Smooth muscle cell (in vitro differentiated cells): ENCODE measurements at regions not wholly inside any gene's neighbourhood (a gene's known extent, or its start where the extent isn't known, plus 50 kb on each side); places are given as distances from the start of the nearest gene placed in this dataset.

Experiments used
- DNase-seq: peaks from one replicate; lab custom pipeline; 2025; ENCODE audit not compliant: unreplicated experiment; lab: John Stamatoyannopoulos, UW
- H2AFZ ChIP-seq: fragments of 200-600 bp; sonication (generic); 2 replicates; pipeline ENCODE4 v1.6.0; 2016; ENCODE audit warnings: antibody characterized with exemption, low read depth, mild to moderate bottlenecking
- H3F3A ChIP-seq: fragments of 200-600 bp; sonication (generic); 2 replicates; pipeline ENCODE4 v1.6.0; 2017; ENCODE audit warnings: antibody characterized with exemption, low read depth
- H3K27ac ChIP-seq: fragments of 200-600 bp; sonication (generic); 2 replicates; pipeline ENCODE4 v1.5.1; 2016; ENCODE audit warnings: low read depth, mild to moderate bottlenecking
- H3K27me3 ChIP-seq: fragments of 200-600 bp; sonication (generic); 2 replicates; pipeline ENCODE4 v1.6.1; 2016; ENCODE audit warnings: low read depth, mild to moderate bottlenecking
- H3K36me3 ChIP-seq: fragments of 200-600 bp; sonication (generic); 2 replicates; pipeline ENCODE4 v1.5.1; 2016; ENCODE audit warnings: low read depth
- H3K4me1 ChIP-seq: fragments of 200-600 bp; sonication (generic); 2 replicates; pipeline ENCODE4 v1.5.1; 2016; ENCODE audit warnings: low read depth
- H3K4me2 ChIP-seq: fragments of 200-600 bp; sonication (generic); 2 replicates; pipeline ENCODE4 v1.6.0; 2016; ENCODE audit warnings: mild to moderate bottlenecking
- H3K4me3 ChIP-seq: fragments of 200-600 bp; sonication (generic); 2 replicates; pipeline ENCODE4 v1.5.1; 2016; ENCODE audit warnings: mild to moderate bottlenecking
- H3K79me2 ChIP-seq: fragments of 200-600 bp; sonication (generic); 2 replicates; pipeline ENCODE4 v1.6.0; 2016; ENCODE audit warnings: low read depth, mild to moderate bottlenecking
- H3K9ac ChIP-seq: fragments of 200-600 bp; sonication (generic); 2 replicates; pipeline ENCODE4 v1.6.0; 2016; ENCODE audit warnings: low read depth
- H3K9me3 ChIP-seq: fragments of 200-600 bp; sonication (generic); replicated peaks from 2 replicates; pipeline ENCODE4 v1.5.1; 2016; ENCODE audit warnings: low read depth
- H4K20me1 ChIP-seq: fragments of 200-600 bp; sonication (generic); 2 replicates; pipeline ENCODE4 v1.6.0; 2016; ENCODE audit warnings: low read depth
- whole genome bisulfite sequencing: methylation state at CpG from one replicate; pipeline ENCODE4 v1.1.7; 2016; ENCODE audit warnings: low lambda C conversion rate; 5-methylcytosine and 5-hydroxymethylcytosine counted together
- TF ChIP-seq, protein P1 (sequence below): fragments of 200-600 bp; sonication (generic); IDR thresholded peaks from 2 replicates; pipeline ENCODE4 v1.5.1; 2017; ENCODE audit warnings: borderline replicate concordance, mild to moderate bottlenecking, antibody characterized with exemption; ENCODE audit not compliant: insufficient read depth, poor library complexity, severe bottlenecking

DNA sequence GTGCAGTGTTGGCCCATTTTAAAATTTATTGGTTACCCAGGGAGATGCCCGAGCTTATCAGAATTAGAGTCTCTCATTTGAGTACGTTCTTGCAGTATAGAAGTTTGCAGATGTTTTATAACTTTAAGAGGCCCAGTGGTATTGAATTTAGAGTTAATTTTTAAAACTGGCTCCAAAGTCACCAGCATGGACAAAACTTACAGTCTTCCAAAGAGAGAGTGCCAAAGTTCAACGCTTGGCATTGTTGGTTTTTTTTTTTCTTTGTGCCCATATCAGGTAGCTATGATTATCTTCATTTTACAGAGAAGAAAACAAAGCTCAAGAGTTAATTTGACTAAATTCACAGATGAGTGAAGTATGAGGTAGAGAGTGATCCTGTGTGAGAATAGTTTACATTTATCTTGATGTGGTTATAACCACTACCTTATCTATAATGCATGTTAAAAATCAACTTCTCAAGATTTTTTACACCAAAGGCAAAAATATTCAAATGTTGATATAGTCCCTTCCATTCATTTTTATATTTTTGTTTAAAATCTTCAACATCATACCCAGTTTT lies 273.7 kb upstream of the DMRT1 start:
- no peaks in the 10 kb centered on the region for H3K79me2 ChIP-seq
- WGBS, result 96% methylated on average over 3 of the region's 3 CpGs
- no peak for DNase-seq

GRCh38 chr9:569296-569695 lies 272.2 kb upstream of the DMRT1 start:
- H3K4me3 ChIP-seq, result no peak overlapping the region
- H3K27me3 ChIP-seq, result no peaks in the 10 kb centered on the region
- H3K4me1 ChIP-seq, result peaks cover 9% of the 10 kb centered on the region
- H3K36me3 ChIP-seq, result no peaks in the 10 kb centered on the region
- TF ChIP-seq, protein P1, sequence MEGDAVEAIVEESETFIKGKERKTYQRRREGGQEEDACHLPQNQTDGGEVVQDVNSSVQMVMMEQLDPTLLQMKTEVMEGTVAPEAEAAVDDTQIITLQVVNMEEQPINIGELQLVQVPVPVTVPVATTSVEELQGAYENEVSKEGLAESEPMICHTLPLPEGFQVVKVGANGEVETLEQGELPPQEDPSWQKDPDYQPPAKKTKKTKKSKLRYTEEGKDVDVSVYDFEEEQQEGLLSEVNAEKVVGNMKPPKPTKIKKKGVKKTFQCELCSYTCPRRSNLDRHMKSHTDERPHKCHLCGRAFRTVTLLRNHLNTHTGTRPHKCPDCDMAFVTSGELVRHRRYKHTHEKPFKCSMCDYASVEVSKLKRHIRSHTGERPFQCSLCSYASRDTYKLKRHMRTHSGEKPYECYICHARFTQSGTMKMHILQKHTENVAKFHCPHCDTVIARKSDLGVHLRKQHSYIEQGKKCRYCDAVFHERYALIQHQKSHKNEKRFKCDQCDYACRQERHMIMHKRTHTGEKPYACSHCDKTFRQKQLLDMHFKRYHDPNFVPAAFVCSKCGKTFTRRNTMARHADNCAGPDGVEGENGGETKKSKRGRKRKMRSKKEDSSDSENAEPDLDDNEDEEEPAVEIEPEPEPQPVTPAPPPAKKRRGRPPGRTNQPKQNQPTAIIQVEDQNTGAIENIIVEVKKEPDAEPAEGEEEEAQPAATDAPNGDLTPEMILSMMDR, result no peak
- H3K27ac ChIP-seq, result no peak overlapping the region
- no peaks in the 10 kb centered on the region for H3K79me2 ChIP-seq
- no peak overlapping the region for H3K9ac ChIP-seq
- 94% methylated on average over 3 of the region's 3 CpGs for WGBS
- H3F3A ChIP-seq, result no peaks in the 10 kb centered on the region
- H4K20me1 ChIP-seq, result no peaks in the 10 kb centered on the region
- H3K9me3 ChIP-seq, result no peaks in the 10 kb centered on the region
- no peak overlapping the region for H3K4me2 ChIP-seq
- H2AFZ ChIP-seq, result no peak overlapping the region
- DNase-seq, result no peak

More for the DNA sequence above, 273.7 kb upstream of the DMRT1 start:
- TF ChIP-seq, protein P1, result no peak
- Histone ChIP-seq H3F3A (no peaks in the 10 kb centered on the region), H2AFZ (no peak overlapping the region), H4K20me1 (no peaks in the 10 kb centered on the region), H3K9ac (no peak overlapping the region), H3K27me3 (no peaks in the 10 kb centered on the region), H3K4me1 (no peaks in the 10 kb centered on the region), H3K4me2 (no peak overlapping the region), H3K9me3 (no peaks in the 10 kb centered on the region), H3K4me3 (no peak overlapping the region), H3K36me3 (no peaks in the 10 kb centered on the region), H3K27ac (no peak overlapping the region)

DNA sequence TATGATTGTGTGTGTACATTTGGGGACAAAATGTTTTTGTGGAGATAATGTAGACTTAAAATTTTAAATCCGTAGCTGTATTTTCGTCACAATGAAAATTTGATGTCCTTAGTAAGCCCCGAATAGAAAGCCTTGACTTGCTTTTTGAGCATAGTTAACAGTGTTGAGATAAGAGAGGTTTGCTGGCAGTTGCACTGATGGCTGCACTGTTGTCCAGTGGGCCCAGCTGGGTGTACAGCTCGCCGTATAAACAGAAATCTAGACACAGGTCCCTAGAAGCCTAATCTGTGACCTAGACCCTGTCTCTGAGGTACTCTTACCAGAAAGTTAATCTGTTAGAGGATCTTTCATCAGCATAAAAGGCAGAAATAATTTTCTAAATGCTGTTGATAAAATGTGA lies 271.3 kb upstream of the DMRT1 start:
- Histone ChIP-seq H3K4me3 (no peak overlapping the region), H3K9me3 (no peaks in the 10 kb centered on the region), H3K79me2 (no peaks in the 10 kb centered on the region), H3K9ac (no peak overlapping the region), H4K20me1 (no peaks in the 10 kb centered on the region), H3K27ac (no peak overlapping the region), H3K4me2 (no peak overlapping the region), H3F3A (no peaks in the 10 kb centered on the region), H2AFZ (no peak overlapping the region), H3K27me3 (no peaks in the 10 kb centered on the region), H3K4me1 (peaks cover 10% of the 10 kb centered on the region), H3K36me3 (no peaks in the 10 kb centered on the region)
- DNase-seq, result no peak
- 86% methylated on average over 5 of the region's 5 CpGs for WGBS
- TF ChIP-seq, protein P1, result no peak

GRCh38 chr9:571066-571465 lies 270.4 kb upstream of the DMRT1 start:
- Histone ChIP-seq H3K79me2 (no peaks in the 10 kb centered on the region), H3K4me3 (no peak overlapping the region), H3K4me1 (peaks cover 10% of the 10 kb centered on the region), H4K20me1 (no peaks in the 10 kb centered on the region), H3F3A (no peaks in the 10 kb centered on the region), H3K27ac (no peak overlapping the region), H3K4me2 (no peak overlapping the region), H2AFZ (no peak overlapping the region), H3K9me3 (no peaks in the 10 kb centered on the region), H3K36me3 (no peaks in the 10 kb centered on the region), H3K9ac (no peak overlapping the region), H3K27me3 (no peaks in the 10 kb centered on the region)
- WGBS, result 88% methylated on average over 3 of the region's 3 CpGs
- TF ChIP-seq, protein P1, result no peak
- DNase-seq, result no peak
